ENCODE measurements at regions not wholly inside any gene's neighbourhood (a gene's known extent, or its start where the extent isn't known, plus 50 kb on each side); places are given as distances from the start of the nearest gene placed in this dataset.

DNA sequence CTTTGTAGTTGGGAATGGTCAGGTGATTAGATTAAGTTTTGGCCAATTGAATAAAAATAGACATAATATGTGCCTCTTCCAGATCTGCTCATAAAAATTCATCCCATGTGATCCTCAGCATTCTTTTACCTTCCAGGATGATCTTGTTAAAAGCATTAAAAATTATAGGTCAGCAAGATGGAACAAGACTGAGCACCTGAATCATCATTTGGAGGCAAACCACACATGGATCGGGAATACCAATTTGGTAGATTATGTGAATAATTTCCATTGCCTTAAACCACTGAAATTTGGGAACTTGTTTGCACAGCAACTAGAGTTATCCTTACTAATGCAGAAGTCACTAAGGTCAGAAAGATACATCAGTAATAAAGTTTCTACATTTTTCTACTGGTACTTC lies 681.4 kb upstream of the ADGRL2 start:
- TF ChIP-seq, protein P1, sequence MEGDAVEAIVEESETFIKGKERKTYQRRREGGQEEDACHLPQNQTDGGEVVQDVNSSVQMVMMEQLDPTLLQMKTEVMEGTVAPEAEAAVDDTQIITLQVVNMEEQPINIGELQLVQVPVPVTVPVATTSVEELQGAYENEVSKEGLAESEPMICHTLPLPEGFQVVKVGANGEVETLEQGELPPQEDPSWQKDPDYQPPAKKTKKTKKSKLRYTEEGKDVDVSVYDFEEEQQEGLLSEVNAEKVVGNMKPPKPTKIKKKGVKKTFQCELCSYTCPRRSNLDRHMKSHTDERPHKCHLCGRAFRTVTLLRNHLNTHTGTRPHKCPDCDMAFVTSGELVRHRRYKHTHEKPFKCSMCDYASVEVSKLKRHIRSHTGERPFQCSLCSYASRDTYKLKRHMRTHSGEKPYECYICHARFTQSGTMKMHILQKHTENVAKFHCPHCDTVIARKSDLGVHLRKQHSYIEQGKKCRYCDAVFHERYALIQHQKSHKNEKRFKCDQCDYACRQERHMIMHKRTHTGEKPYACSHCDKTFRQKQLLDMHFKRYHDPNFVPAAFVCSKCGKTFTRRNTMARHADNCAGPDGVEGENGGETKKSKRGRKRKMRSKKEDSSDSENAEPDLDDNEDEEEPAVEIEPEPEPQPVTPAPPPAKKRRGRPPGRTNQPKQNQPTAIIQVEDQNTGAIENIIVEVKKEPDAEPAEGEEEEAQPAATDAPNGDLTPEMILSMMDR (IDR thresholded peaks at IDR 0.05 in 8 of 11, conservative IDR thresholded peaks at IDR 0.05 in 3 of 11) = no peak
- no peak for TF ChIP-seq POLR2A (IDR thresholded peaks at IDR 0.05)
